IMR-90 (cell line): ENCODE measurements at regions not wholly inside any gene's neighbourhood (a gene's known extent, or its start where the extent isn't known, plus 50 kb on each side); places are given as distances from the start of the nearest gene placed in this dataset.

Source experiments
- ATAC-seq: fragments of 200-7000 bp; cut with Tn5 transposase; 2 replicates; pipeline ENCODE4 v1.9.1; 2020; ENCODE audit warnings: low read depth, mild to moderate bottlenecking, moderate library complexity
- BruUV-seq: library from RNA; stranded (reverse); fragments of 400-500 nt; replicated peaks from 2 replicates; lab custom pipeline; 2021; lab: Mats Ljungman, UMichigan
- CTCF ChIA-PET: fragments of 300-600 bp; formaldehyde crosslinking; extraction: SDS; loops from one replicate; lab custom pipeline; 2021; ENCODE audit warnings: antibody characterized with exemption; lab: Yijun Ruan, JAX
- POLR2A ChIA-PET: fragments of 300-600 bp; sonication (Branson Sonifier 250); formaldehyde crosslinking; loops from one replicate; lab custom pipeline; 2022; ENCODE audit warnings: antibody characterized with exemption; ENCODE audit not compliant: unreplicated experiment; lab: Charles Lee
- DNase-seq: peaks from one replicate; pipeline ENCODE4 v3.0.0; 2013
- H2AFZ ChIP-seq: replicated peaks from 2 replicates; pipeline ENCODE3; 2013; ENCODE audit warnings: low read length, mild to moderate bottlenecking; ENCODE audit not compliant: poor library complexity
- H2AK5ac ChIP-seq: 2 replicates; pipeline ENCODE4 v1.6.1; 2013; ENCODE audit warnings: low read depth, low read length, inconsistent platforms
- H2AK9ac ChIP-seq: replicated peaks from 2 replicates; pipeline ENCODE3; 2013; ENCODE audit warnings: mild to moderate bottlenecking, low read depth, low read length, moderate library complexity; ENCODE audit not compliant: poor library complexity
- H2BK120ac ChIP-seq: 2 replicates; pipeline ENCODE4 v1.6.1; 2013; ENCODE audit warnings: low read depth, low read length, inconsistent platforms
- H2BK15ac ChIP-seq: 3 replicates; pipeline ENCODE4 v1.6.1; 2013; ENCODE audit warnings: low read depth, low read length, inconsistent platforms
- H2BK20ac ChIP-seq: 2 replicates; pipeline ENCODE4 v1.6.1; 2013; ENCODE audit warnings: low read depth, mild to moderate bottlenecking, inconsistent platforms, low read length, moderate library complexity
- H2BK5ac ChIP-seq: 2 replicates; pipeline ENCODE4 v1.6.1; 2013; ENCODE audit warnings: mild to moderate bottlenecking, low read depth, low read length, inconsistent platforms; ENCODE audit not compliant: poor library complexity, severe bottlenecking
- H3K14ac ChIP-seq: replicated peaks from 2 replicates; pipeline ENCODE4 v1.6.1; 2013; ENCODE audit warnings: low read depth, low read length, inconsistent platforms
- H3K18ac ChIP-seq: 2 replicates; pipeline ENCODE4 v1.6.1; 2013; ENCODE audit warnings: low read depth, low read length, control low read depth
- H3K23ac ChIP-seq: 2 replicates; pipeline ENCODE4 v1.6.1; 2013; ENCODE audit warnings: low read depth, low read length, inconsistent platforms
- H3K27ac ChIP-seq: 2 replicates; pipeline ENCODE4 v1.5.1; 2013; ENCODE audit warnings: mild to moderate bottlenecking, control low read depth, low read length; ENCODE audit not compliant: insufficient read depth
- H3K27me3 ChIP-seq: 2 replicates; pipeline ENCODE4 v1.6.1; 2013; ENCODE audit warnings: low read length; ENCODE audit not compliant: control insufficient read depth, insufficient read depth
- H3K36me3 ChIP-seq: 2 replicates; pipeline ENCODE4 v1.6.1; 2013; ENCODE audit warnings: low read length, mixed read lengths; ENCODE audit not compliant: control insufficient read depth, insufficient read depth
- H3K4ac ChIP-seq: 2 replicates; pipeline ENCODE4 v1.6.1; 2013; ENCODE audit warnings: low read depth, low read length, inconsistent platforms
- H3K4me1 ChIP-seq: 2 replicates; pipeline ENCODE4 v1.6.1; 2013; ENCODE audit warnings: low read length, mixed read lengths; ENCODE audit not compliant: control insufficient read depth, insufficient read depth
- H3K4me2 ChIP-seq: 2 replicates; pipeline ENCODE4 v1.6.1; 2013; ENCODE audit warnings: low read depth, mild to moderate bottlenecking, control low read depth, low read length, moderate library complexity
- H3K4me3 ChIP-seq: 2 replicates; pipeline ENCODE4 v1.5.1; 2013; ENCODE audit warnings: low read depth, mild to moderate bottlenecking, control low read depth, low read length, moderate library complexity; ENCODE audit not compliant: insufficient read depth
- H3K56ac ChIP-seq: 2 replicates; pipeline ENCODE4 v1.6.1; 2013; ENCODE audit warnings: low read length, inconsistent platforms; ENCODE audit not compliant: insufficient read depth; ENCODE audit errors: extremely low read depth
- H3K79me1 ChIP-seq, 2 experiments: 2 replicates each; pipeline ENCODE4 v1.6.1; 2013; ENCODE audit warnings: low read length in 2 of 2, inconsistent platforms in 1 of 2, low read depth in 1 of 2
- H3K9ac ChIP-seq: 2 replicates; pipeline ENCODE4 v1.6.1; 2013; ENCODE audit warnings: low read depth, low read length, control low read depth
- H3K9me1 ChIP-seq: 2 replicates; pipeline ENCODE4 v1.6.1; 2013; ENCODE audit warnings: low read length, inconsistent platforms; ENCODE audit not compliant: insufficient read depth
- H3K9me3 ChIP-seq: 2 replicates; pipeline ENCODE4 v1.6.1; 2013; ENCODE audit warnings: low read length; ENCODE audit not compliant: control insufficient read depth, insufficient read depth
- H4K20me1 ChIP-seq: 2 replicates; pipeline ENCODE4 v1.6.1; 2013; ENCODE audit warnings: low read length, inconsistent platforms; ENCODE audit not compliant: insufficient read depth
- H4K5ac ChIP-seq: 2 replicates; pipeline ENCODE4 v1.6.1; 2013; ENCODE audit warnings: mild to moderate bottlenecking, low read depth, low read length, control low read depth
- H4K8ac ChIP-seq, 2 experiments: 2 replicates each; pipeline ENCODE4 v1.6.1; 2013; ENCODE audit warnings: low read depth in 2 of 2, low read length in 2 of 2, control low read depth in 1 of 2, inconsistent platforms in 1 of 2
- H4K91ac ChIP-seq: 2 replicates; pipeline ENCODE4 v1.6.1; 2013; ENCODE audit warnings: low read depth, low read length, inconsistent platforms; ENCODE audit not compliant: insufficient read depth
- BHLHE40 ChIP-seq: fragments of 150-350 bp; IDR thresholded peaks from 2 replicates; pipeline ENCODE4 v1.6.1; 2016; ENCODE audit warnings: mild to moderate bottlenecking, low read depth, low read length
- CEBPB ChIP-seq: IDR thresholded peaks from 2 replicates; pipeline ENCODE4 v1.6.1; 2012; ENCODE audit warnings: low read depth, low read length, improper control_type of control experiment
- CHD1 ChIP-seq: IDR thresholded peaks from 2 replicates; pipeline ENCODE4 v1.6.1; 2012; ENCODE audit warnings: low read depth, low read length, improper control_type of control experiment
- CTCF ChIP-seq: conservative IDR thresholded peaks from 2 replicates; pipeline ENCODE4 v1.5.1; 2012; ENCODE audit warnings: mild to moderate bottlenecking, low read depth, low read length, improper control_type of control experiment
- ELK1 ChIP-seq: fragments of 150-350 bp; IDR thresholded peaks from 2 replicates; pipeline ENCODE4 v1.6.1; 2016; ENCODE audit warnings: low read depth, mild to moderate bottlenecking, low read length, moderate library complexity, borderline replicate concordance
- FOS ChIP-seq: fragments of 150-350 bp; IDR thresholded peaks from 2 replicates; pipeline ENCODE4 v1.6.1; 2016; ENCODE audit warnings: low read depth, low read length
- MAFK ChIP-seq: IDR thresholded peaks from 2 replicates; pipeline ENCODE4 v1.6.1; 2012; ENCODE audit warnings: low read depth, low read length, improper control_type of control experiment
- MAZ ChIP-seq: IDR thresholded peaks from 2 replicates; pipeline ENCODE4 v1.6.1; 2012; ENCODE audit warnings: low read depth, mild to moderate bottlenecking, low read length, improper control_type of control experiment, moderate library complexity, borderline replicate concordance
- MXI1 ChIP-seq: IDR thresholded peaks from 2 replicates; pipeline ENCODE4 v1.6.1; 2012; ENCODE audit warnings: low read depth, mild to moderate bottlenecking, low read length, moderate library complexity, borderline replicate concordance
- NFE2L2 ChIP-seq: fragments of 150-350 bp; IDR thresholded peaks from 2 replicates; pipeline ENCODE4 v1.6.1; 2016; ENCODE audit warnings: low read depth, mild to moderate bottlenecking, low read length
- POLR2A ChIP-seq: IDR thresholded peaks from 2 replicates; pipeline ENCODE4 v1.6.1; 2012; ENCODE audit warnings: mild to moderate bottlenecking, low read depth, low read length
- RAD21 ChIP-seq: IDR thresholded peaks from 2 replicates; pipeline ENCODE4 v1.6.1; 2012; ENCODE audit warnings: low read length, improper control_type of control experiment
- RCOR1 ChIP-seq: IDR thresholded peaks from 2 replicates; pipeline ENCODE4 v1.6.1; 2012; ENCODE audit warnings: mild to moderate bottlenecking, low read length, improper control_type of control experiment; ENCODE audit not compliant: insufficient replicate concordance
- RFX5 ChIP-seq: IDR thresholded peaks from 2 replicates; pipeline ENCODE4 v1.8.0; 2012; ENCODE audit warnings: low read depth, mild to moderate bottlenecking, low read length, moderate library complexity
- SMC3 ChIP-seq: fragments of 150-350 bp; IDR thresholded peaks from 2 replicates; pipeline ENCODE4 v1.6.1; 2016; ENCODE audit warnings: low read depth, mild to moderate bottlenecking, antibody characterized with exemption, low read length, moderate library complexity
- USF2 ChIP-seq: fragments of 150-350 bp; IDR thresholded peaks from 2 replicates; pipeline ENCODE4 v1.6.1; 2017; ENCODE audit warnings: mild to moderate bottlenecking, antibody characterized with exemption, low read length, low read depth
- WGBS, 2 experiments: methylation state at CpG; one replicate each; pipeline versions ENCODE4 v1.1.5 to v1.1.7; 2013; ENCODE audit warnings: missing lambda C conversion rate in 2 of 2; ENCODE audit not compliant: insufficient read length in 1 of 2; ENCODE audit errors: extremely low coverage in 2 of 2; 5-methylcytosine and 5-hydroxymethylcytosine counted together
- dilution Hi-C: fragments of 300-500 bp; cut with HindIII; formaldehyde crosslinking; loops from one replicate; pipeline ENCODE4 v1.14.3; 2018; ENCODE audit warnings: low sequenced_read_pairs; ENCODE audit not compliant: unreplicated experiment
- in situ Hi-C: fragments of 300-500 bp; cut with MboI; formaldehyde crosslinking; loops from 3 replicates; pipeline ENCODE4 v1.14.3; 2019; ENCODE audit warnings: low sequenced_read_pairs, inconsistent platforms, mixed read lengths
- intact Hi-C: fragments of 100-400 bp; cut with micrococcal nuclease; formaldehyde crosslinking; loops from 2 replicates; pipeline ENCODE4 v1.10.0; 2022

DNA sequence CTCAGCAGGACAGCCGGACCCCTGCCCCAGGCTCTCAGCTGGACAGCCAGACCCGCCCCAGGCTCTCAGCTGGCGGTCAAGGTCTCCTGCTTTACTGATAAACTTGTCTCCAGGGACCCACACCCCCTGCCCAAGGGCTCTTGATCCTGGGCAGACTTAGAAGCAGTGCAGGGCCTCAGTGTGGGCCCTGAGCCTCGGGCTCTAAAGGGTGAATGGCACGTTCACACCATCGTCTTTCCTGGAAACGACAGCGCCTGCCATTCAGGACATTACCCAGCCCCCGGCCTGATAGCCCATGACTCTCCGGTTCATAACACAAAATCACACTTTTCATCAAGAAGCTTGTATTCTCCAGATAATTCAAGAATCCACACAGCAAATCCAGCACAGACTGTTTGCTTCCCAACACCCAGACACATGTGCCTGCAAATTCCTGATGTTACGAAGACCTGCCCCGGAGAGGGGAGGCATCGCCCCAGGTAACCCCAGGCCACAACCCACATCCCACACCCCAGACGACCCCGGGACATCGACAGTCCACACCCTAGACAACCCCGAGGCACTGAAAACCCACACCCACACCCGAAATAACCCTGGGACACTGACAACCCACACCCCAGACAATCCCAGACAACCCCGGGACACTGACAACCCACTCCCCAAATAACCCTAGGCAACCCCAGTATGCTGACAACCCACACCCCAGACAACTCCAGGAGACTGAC lies 136.8 kb downstream of the FAM53A start:
- no peaks in the 10 kb centered on the region for H3K36me3 ChIP-seq
- H2BK20ac ChIP-seq: no peak overlapping the region
- no peak overlapping the region for H3K4ac ChIP-seq
- no peak overlapping the region for H4K8ac ChIP-seq
- DNase-seq: no peak
- H4K5ac ChIP-seq: no peak overlapping the region
- ATAC-seq: no peak
- H2AFZ ChIP-seq: no peak overlapping the region
- H3K4me1 ChIP-seq: no peaks in the 10 kb centered on the region
- no peaks in the 10 kb centered on the region for H3K9me3 ChIP-seq
- no peak overlapping the region for H3K4me3 ChIP-seq
- 51% methylated on average over 9 of the region's 19 CpGs; no CpG with 5 or more reads in 1 of the 2 experiments for WGBS, 2 experiments
- H2BK5ac ChIP-seq: no peak overlapping the region
- no peak overlapping the region for H2AK9ac ChIP-seq
- H4K91ac ChIP-seq: no peak overlapping the region
- no peak overlapping the region for H3K9ac ChIP-seq
- no peaks in the 10 kb centered on the region for H3K79me1 ChIP-seq
- H2AK5ac ChIP-seq: no peak overlapping the region
- H3K14ac ChIP-seq: no peak overlapping the region
- BruUV-seq: no TSS peak
- no peak overlapping the region for H2BK120ac ChIP-seq
- intact Hi-C loops (no loop called here), in situ Hi-C loops (no loop called here), dilution Hi-C loops (no loop called here)
- H3K23ac ChIP-seq: no peak overlapping the region
- POLR2A ChIA-PET: no interaction called here
- CTCF ChIA-PET: interaction anchor here (1.5 kb wide), 1 partner anchor 17 kb away, joined by 6 read pairs; no protein-coding TSS in a partner anchor
- H4K20me1 ChIP-seq: no peaks in the 10 kb centered on the region
- no peak overlapping the region for H3K4me2 ChIP-seq
- H3K18ac ChIP-seq: no peak overlapping the region
- TF ChIP-seq MAZ (no peak), SMC3 (no peak), USF2 (no peak), MXI1 (no peak), NFE2L2 (no peak), CEBPB (no peak), FOS (no peak), RAD21 (no peak), POLR2A (no peak), RFX5 (no peak), BHLHE40 (no peak), RCOR1 (no peak), CTCF (no peak), ELK1 (no peak), CHD1 (no peak), MAFK (no peak)
- no peak overlapping the region for H3K27ac ChIP-seq
- no peak overlapping the region for H2BK15ac ChIP-seq
- no peaks in the 10 kb centered on the region for H3K9me1 ChIP-seq
- peaks cover 20% of the 10 kb centered on the region; the same call in 1 of the 2 replicates for H3K27me3 ChIP-seq
- H3K56ac ChIP-seq: no peak overlapping the region
